ENCODE measurements at regions not wholly inside any gene's neighbourhood (a gene's known extent, or its start where the extent isn't known, plus 50 kb on each side); places are given as distances from the start of the nearest gene placed in this dataset.

- TF ChIP-seq SUZ12 (IDR thresholded peaks at IDR 0.05; ENCODE audit: extremely low read depth, insufficient read depth, insufficient read length) (no peak), YY1 (IDR thresholded peaks at IDR 0.05; ENCODE audit: insufficient read depth, insufficient read length) (no peak), ZNF274 (IDR thresholded peaks at IDR 0.05; ENCODE audit: low read depth, low read length) (no peak)
Measured at GRCh38 chr12:87656311-87656710, 372.9 kb downstream of the C12orf50 start.
